HL-60 (cell line): ENCODE measurements at regions not wholly inside any gene's neighbourhood (a gene's known extent, or its start where the extent isn't known, plus 50 kb on each side); places are given as distances from the start of the nearest gene placed in this dataset.

Experiments used
- DNase-seq, 2 experiments: peaks; one replicate each; pipeline ENCODE4 v3.0.0-alpha.2; 2010 to 2020; ENCODE audit warnings: low read depth in 1 of 2, low spot score in 1 of 2
- H3K27ac ChIP-seq: fragments of 250-450 bp; sonication (Bioruptor Pico); replicated peaks from 2 replicates; pipeline ENCODE4 v1.5.1; 2020; ENCODE audit warnings: mild to moderate bottlenecking, moderate library complexity
- H3K27me3 ChIP-seq: fragments of 250-450 bp; sonication (Bioruptor Pico); 2 replicates; pipeline ENCODE4 v1.5.1; 2021; ENCODE audit warnings: mild to moderate bottlenecking, moderate library complexity; ENCODE audit not compliant: insufficient read depth, poor library complexity, severe bottlenecking
- H3K4me3 ChIP-seq: replicated peaks from 2 replicates; pipeline ENCODE4 v1.5.1; 2011; ENCODE audit warnings: mild to moderate bottlenecking, control low read depth, low read length; ENCODE audit not compliant: insufficient read depth
- GABPA ChIP-seq: IDR thresholded peaks from 2 replicates; pipeline ENCODE4 v1.6.1; 2012; ENCODE audit warnings: low read depth
- POLR2AphosphoS5 ChIP-seq: IDR thresholded peaks from 2 replicates; pipeline ENCODE4 v1.6.1; 2012; ENCODE audit warnings: low read depth
- SPI1 ChIP-seq: IDR thresholded peaks from 2 replicates; pipeline ENCODE4 v1.6.1; 2012; ENCODE audit warnings: low read depth, mild to moderate bottlenecking, borderline replicate concordance
- TF ChIP-seq, protein P1 (sequence below): IDR thresholded peaks from one replicate; pipeline ENCODE4 v1.5.1; 2011; ENCODE audit warnings: low read length, control low read depth, inconsistent platforms; ENCODE audit not compliant: insufficient read depth
- TF ChIP-seq, protein P2 (sequence below): IDR thresholded peaks from 2 replicates; pipeline ENCODE4 v1.6.1; 2012; ENCODE audit warnings: low read depth; ENCODE audit not compliant: insufficient replicate concordance

DNA sequence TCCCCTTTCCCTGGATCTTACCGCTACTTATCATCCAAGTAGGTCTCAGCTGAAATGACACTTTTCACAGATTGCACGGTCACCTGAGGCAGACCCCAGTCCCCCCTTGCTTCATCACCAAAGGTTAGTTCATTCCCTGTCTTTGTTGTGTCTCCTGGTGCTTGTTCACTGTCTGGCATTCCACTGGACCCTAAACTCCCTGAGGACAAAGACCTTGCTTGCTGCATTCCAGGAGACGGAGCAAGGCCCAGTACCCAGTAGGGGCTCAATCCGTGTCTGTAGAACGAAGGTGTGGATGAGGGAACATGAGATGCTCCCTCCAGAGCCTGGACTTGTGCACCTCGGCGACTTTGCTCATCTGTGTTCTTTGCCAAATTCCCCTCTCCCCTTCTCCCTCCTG is 160.0 kb downstream of the RAB11FIP2 start:
- DNase-seq = no peak
- Histone ChIP-seq H3K27ac (no peak overlapping the region), H3K27me3 (peaks cover 5% of the 10 kb centered on the region), H3K4me3 (no peak overlapping the region)
- TF ChIP-seq GABPA = no peak
- no peak for TF ChIP-seq SPI1
- TF ChIP-seq, protein P1, sequence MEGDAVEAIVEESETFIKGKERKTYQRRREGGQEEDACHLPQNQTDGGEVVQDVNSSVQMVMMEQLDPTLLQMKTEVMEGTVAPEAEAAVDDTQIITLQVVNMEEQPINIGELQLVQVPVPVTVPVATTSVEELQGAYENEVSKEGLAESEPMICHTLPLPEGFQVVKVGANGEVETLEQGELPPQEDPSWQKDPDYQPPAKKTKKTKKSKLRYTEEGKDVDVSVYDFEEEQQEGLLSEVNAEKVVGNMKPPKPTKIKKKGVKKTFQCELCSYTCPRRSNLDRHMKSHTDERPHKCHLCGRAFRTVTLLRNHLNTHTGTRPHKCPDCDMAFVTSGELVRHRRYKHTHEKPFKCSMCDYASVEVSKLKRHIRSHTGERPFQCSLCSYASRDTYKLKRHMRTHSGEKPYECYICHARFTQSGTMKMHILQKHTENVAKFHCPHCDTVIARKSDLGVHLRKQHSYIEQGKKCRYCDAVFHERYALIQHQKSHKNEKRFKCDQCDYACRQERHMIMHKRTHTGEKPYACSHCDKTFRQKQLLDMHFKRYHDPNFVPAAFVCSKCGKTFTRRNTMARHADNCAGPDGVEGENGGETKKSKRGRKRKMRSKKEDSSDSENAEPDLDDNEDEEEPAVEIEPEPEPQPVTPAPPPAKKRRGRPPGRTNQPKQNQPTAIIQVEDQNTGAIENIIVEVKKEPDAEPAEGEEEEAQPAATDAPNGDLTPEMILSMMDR = no peak
- TF ChIP-seq, protein P2, sequence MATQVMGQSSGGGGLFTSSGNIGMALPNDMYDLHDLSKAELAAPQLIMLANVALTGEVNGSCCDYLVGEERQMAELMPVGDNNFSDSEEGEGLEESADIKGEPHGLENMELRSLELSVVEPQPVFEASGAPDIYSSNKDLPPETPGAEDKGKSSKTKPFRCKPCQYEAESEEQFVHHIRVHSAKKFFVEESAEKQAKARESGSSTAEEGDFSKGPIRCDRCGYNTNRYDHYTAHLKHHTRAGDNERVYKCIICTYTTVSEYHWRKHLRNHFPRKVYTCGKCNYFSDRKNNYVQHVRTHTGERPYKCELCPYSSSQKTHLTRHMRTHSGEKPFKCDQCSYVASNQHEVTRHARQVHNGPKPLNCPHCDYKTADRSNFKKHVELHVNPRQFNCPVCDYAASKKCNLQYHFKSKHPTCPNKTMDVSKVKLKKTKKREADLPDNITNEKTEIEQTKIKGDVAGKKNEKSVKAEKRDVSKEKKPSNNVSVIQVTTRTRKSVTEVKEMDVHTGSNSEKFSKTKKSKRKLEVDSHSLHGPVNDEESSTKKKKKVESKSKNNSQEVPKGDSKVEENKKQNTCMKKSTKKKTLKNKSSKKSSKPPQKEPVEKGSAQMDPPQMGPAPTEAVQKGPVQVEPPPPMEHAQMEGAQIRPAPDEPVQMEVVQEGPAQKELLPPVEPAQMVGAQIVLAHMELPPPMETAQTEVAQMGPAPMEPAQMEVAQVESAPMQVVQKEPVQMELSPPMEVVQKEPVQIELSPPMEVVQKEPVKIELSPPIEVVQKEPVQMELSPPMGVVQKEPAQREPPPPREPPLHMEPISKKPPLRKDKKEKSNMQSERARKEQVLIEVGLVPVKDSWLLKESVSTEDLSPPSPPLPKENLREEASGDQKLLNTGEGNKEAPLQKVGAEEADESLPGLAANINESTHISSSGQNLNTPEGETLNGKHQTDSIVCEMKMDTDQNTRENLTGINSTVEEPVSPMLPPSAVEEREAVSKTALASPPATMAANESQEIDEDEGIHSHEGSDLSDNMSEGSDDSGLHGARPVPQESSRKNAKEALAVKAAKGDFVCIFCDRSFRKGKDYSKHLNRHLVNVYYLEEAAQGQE = no peak
- TF ChIP-seq POLR2AphosphoS5 = no peak

DNA sequence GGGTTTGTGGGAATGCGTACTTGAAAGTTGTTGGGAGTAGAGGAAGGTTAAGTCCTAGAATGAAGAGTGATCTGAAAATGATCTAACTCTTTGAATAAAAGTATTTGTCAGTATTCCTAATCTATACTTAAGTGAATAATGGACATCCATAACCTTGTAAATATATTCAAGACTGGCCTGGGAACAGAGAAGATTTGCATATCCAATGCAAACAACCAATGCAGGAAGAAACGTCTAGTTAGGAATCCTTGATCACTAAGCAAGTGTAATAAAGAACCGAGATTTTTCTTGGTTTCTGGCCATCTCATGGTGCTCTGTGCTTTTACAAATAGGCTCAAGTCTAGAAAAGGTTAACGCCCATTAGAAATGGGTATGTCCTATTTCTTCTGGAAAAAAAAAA is 157.1 kb downstream of the RAB11FIP2 start:
- TF ChIP-seq SPI1 (no peak), POLR2AphosphoS5 (no peak), GABPA (no peak)
- TF ChIP-seq, protein P1 = no peak
- TF ChIP-seq, protein P2 = no peak

DNA sequence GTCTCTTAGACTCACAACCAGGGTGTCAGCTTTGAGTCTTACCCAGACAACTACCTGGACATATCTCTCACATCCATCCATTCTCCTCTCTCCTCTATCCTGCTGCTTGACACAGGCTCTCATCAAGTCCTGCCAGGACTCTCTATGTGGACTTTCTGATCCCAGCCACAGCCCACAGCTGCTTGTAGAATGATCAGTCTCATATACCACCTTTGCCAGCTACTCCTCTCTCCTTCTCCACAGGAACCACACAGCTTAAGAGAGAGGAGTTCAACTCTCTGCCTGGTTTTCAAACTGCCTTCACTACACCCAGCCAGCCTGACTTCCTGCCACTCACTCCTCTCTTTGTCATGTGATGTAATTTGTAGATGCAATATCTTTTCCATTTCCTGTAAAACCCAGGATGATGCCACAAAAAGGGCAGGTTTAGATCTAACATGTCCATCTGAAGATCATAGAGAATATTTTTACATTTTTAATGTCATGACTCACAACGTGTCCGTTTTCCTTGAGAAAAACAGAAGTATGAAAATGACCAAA is 154.0 kb downstream of the RAB11FIP2 start:
- Histone ChIP-seq H3K27me3 (no peaks in the 10 kb centered on the region), H3K4me3 (no peak overlapping the region), H3K27ac (no peak overlapping the region)
- no peak for DNase-seq
- TF ChIP-seq, protein P2 = no peak
- TF ChIP-seq GABPA (no peak), SPI1 (no peak), POLR2AphosphoS5 (no peak)
- TF ChIP-seq, protein P1 = no peak

More for the DNA sequence above, 157.1 kb downstream of the RAB11FIP2 start:
- H3K27ac ChIP-seq = no peak overlapping the region
- no peak for DNase-seq
- H3K27me3 ChIP-seq = peaks cover 5% of the 10 kb centered on the region
- H3K4me3 ChIP-seq = no peak overlapping the region
